NB4 (cell line): ENCODE measurements at regions not wholly inside any gene's neighbourhood (a gene's known extent, or its start where the extent isn't known, plus 50 kb on each side); places are given as distances from the start of the nearest gene placed in this dataset.

Experiments
- POLR2A ChIP-seq: IDR thresholded peaks from 2 replicates; pipeline ENCODE4 v1.6.1; 2011; ENCODE audit warnings: mild to moderate bottlenecking; ENCODE audit not compliant: insufficient read length; ENCODE audit errors: extremely low read depth
- TF ChIP-seq, protein P1 (sequence below): IDR thresholded peaks from one replicate; pipeline ENCODE4 v1.5.1; 2012; ENCODE audit warnings: low read depth, low read length

DNA sequence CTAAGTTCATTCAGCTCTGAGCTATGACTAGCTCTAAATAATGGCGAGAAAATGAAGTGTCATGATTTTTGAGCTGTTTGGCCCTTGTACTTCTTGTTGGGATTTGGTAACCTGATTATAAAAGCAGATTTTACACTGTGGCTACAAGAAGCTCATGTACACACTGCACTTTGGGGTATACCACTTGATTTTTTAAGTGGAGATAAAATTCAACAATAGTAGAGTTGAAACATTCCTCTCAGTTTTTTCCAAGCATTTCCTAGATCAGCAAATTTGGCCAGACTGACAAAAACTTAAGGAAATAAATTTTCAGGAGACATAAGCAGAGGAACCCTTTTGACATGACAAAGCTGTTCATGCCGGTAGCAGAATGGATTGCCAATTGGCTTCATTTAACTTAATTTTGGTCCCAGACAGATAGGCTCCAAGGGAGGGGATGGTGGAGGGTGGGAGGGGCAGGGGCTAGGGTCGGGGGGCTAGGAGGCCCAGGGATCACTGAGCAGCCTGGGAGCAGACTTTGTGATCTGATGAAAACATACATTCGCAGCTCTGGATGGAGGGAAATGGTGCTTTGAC lies 575.9 kb downstream of the METTL15 start:
- TF ChIP-seq, protein P1, sequence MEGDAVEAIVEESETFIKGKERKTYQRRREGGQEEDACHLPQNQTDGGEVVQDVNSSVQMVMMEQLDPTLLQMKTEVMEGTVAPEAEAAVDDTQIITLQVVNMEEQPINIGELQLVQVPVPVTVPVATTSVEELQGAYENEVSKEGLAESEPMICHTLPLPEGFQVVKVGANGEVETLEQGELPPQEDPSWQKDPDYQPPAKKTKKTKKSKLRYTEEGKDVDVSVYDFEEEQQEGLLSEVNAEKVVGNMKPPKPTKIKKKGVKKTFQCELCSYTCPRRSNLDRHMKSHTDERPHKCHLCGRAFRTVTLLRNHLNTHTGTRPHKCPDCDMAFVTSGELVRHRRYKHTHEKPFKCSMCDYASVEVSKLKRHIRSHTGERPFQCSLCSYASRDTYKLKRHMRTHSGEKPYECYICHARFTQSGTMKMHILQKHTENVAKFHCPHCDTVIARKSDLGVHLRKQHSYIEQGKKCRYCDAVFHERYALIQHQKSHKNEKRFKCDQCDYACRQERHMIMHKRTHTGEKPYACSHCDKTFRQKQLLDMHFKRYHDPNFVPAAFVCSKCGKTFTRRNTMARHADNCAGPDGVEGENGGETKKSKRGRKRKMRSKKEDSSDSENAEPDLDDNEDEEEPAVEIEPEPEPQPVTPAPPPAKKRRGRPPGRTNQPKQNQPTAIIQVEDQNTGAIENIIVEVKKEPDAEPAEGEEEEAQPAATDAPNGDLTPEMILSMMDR: no peak
- no peak for TF ChIP-seq POLR2A
